ENCODE measurements at regions not wholly inside any gene's neighbourhood (a gene's known extent, or its start where the extent isn't known, plus 50 kb on each side); places are given as distances from the start of the nearest gene placed in this dataset.

GRCh38 chr4:79121875-79122358 is 182.7 kb upstream of the PAQR3 start:
- TF ChIP-seq CTCF (IDR thresholded peaks at IDR 0.05; ENCODE audit: poor library complexity, severe bottlenecking) = no peak
- TF ChIP-seq REST (IDR thresholded peaks at IDR 0.05; ENCODE audit: borderline replicate concordance) = no peak
- no peak for TF ChIP-seq POLR2AphosphoS5 (IDR thresholded peaks at IDR 0.05)
- TF ChIP-seq SMC3 (conservative IDR thresholded peaks at IDR 0.05; ENCODE audit: poor library complexity) = no peak
- no peak for TF ChIP-seq MXI1 (conservative IDR thresholded peaks at IDR 0.05; ENCODE audit: poor library complexity, severe bottlenecking)
- no peak for TF ChIP-seq EZH2 (IDR thresholded peaks at IDR 0.05; ENCODE audit: borderline replicate concordance, insufficient read depth, low read length, poor library complexity, severe bottlenecking)
- no peak for TF ChIP-seq RAD21 (conservative IDR thresholded peaks at IDR 0.05)
- no peak for TF ChIP-seq EP300 (conservative IDR thresholded peaks at IDR 0.05; ENCODE audit: poor library complexity, severe bottlenecking)
